NT2/D1 (cell line): ENCODE measurements at regions not wholly inside any gene's neighbourhood (a gene's known extent, or its start where the extent isn't known, plus 50 kb on each side); places are given as distances from the start of the nearest gene placed in this dataset.
"Not testable (repeated sequence)": the region's sequence is repeated elsewhere in the genome, so short reads cannot be mapped to it uniquely, and the experiment has no call there.

Experiments
- DNase-seq: peaks from one replicate; pipeline ENCODE4 v3.0.0-alpha.2; 2011; ENCODE audit warnings: low read depth, low spot score
- H3K27me3 ChIP-seq: 2 replicates; pipeline ENCODE4 v1.6.0; 2011; ENCODE audit warnings: mild to moderate bottlenecking; ENCODE audit not compliant: insufficient read length, insufficient read depth
- H3K36me3 ChIP-seq: 2 replicates; pipeline ENCODE4 v1.6.1; 2011; ENCODE audit warnings: mild to moderate bottlenecking, low read length, mixed read lengths; ENCODE audit not compliant: insufficient read depth, insufficient read length
- H3K4me1 ChIP-seq: 2 replicates; pipeline ENCODE4 v1.5.1; 2011; ENCODE audit not compliant: insufficient read depth, insufficient read length
- H3K4me3 ChIP-seq: 2 replicates; pipeline ENCODE4 v1.5.1; 2011; ENCODE audit warnings: low read depth; ENCODE audit not compliant: insufficient read length
- H3K9ac ChIP-seq: 2 replicates; pipeline ENCODE4 v1.6.0; 2011; ENCODE audit warnings: low read depth; ENCODE audit not compliant: insufficient read length
- H3K9me3 ChIP-seq: 2 replicates; pipeline ENCODE4 v1.5.1; 2011; ENCODE audit warnings: mild to moderate bottlenecking, low read length; ENCODE audit not compliant: insufficient read depth
- SUZ12 ChIP-seq: IDR thresholded peaks from 2 replicates; pipeline ENCODE4 v1.6.1; 2011; ENCODE audit not compliant: insufficient read length, insufficient read depth; ENCODE audit errors: extremely low read depth
- YY1 ChIP-seq: IDR thresholded peaks from 2 replicates; pipeline ENCODE4 v1.6.1; 2011; ENCODE audit not compliant: insufficient read length, insufficient read depth
- ZNF274 ChIP-seq: IDR thresholded peaks from 2 replicates; pipeline ENCODE4 v1.6.1; 2011; ENCODE audit warnings: mild to moderate bottlenecking, low read depth, low read length

DNA sequence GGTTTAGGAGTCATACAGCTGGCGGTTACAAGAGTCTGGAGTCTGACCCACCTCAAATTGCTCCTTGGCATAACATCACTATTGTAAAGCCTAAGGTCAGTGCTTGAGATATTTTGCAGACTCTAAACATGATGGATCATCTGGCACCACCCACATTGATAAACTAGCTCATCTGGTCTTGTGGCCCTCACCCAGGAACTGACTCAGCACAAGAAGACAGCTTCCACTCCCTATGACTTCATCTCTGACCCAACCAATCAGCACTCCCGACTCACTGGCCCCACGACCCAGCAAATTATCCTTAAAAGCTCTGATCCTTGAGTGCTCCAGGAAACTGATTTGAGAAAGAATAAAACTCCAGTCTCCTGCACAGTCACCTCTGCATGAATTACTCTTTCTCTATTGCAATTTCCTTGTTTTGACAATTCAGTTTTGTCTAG is 115.9 kb downstream of the CD24 start:
- Histone ChIP-seq H3K27me3 (no peaks in the 10 kb centered on the region), H3K36me3 (no peaks in the 10 kb centered on the region), H3K4me1 (no peaks in the 10 kb centered on the region), H3K9ac (no peak overlapping the region), H3K4me3 (no peak overlapping the region), H3K9me3 (peaks cover 27% of the 10 kb centered on the region; the same call in 1 of the 2 replicates)
- no peak for DNase-seq
- TF ChIP-seq SUZ12 (no peak), YY1 (no peak), ZNF274 (no peak)

DNA sequence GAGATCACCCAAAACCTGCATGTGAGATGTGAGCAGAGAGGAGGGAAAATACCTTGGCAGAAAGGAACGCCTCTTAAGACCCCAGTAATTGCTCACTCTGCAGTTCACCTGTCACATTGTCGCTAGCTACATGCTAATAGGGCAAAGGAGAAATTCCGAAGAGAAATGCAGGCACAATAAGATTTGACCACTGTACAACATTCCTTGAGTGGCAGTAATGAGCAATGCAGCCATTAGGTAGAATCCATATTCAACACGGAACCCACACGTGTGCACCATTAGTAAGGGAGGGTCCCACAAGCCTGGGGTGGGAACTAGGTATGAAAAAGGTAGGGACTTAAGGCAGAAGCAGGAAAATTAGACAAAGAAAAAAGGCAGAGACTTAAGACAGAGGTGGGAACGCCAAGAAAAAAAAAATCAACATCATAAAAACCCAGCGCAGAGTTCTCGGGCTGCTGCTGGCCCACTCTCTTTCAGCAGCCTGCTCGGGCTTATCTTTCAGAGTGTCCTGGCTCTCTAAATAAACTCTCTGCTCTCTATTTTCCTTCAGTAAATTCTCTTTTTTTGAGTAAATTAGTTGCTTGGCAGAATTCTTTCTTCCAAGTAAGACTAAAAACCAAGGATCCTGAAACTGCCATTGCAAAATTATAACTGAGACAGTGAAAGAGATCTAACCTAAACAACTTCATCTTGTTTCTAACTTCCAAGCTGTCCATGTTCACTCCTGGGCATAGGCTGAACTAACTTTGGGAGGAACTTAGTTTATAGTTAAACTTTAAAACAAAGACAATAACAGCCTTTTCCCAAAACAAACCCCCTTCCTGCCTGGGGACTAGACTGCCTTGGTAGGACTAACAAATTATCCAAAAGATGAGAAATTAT is 116.5 kb downstream of the CD24 start:
- Histone ChIP-seq H3K9ac (no peak overlapping the region), H3K9me3 (peaks cover 22% of the 10 kb centered on the region; the same call in 1 of the 2 replicates), H3K4me1 (no peaks in the 10 kb centered on the region), H3K27me3 (no peaks in the 10 kb centered on the region), H3K36me3 (no peaks in the 10 kb centered on the region), H3K4me3 (no peak overlapping the region)
- DNase-seq = no peak
- TF ChIP-seq SUZ12 (no peak), ZNF274 (no peak), YY1 (no peak)

DNA sequence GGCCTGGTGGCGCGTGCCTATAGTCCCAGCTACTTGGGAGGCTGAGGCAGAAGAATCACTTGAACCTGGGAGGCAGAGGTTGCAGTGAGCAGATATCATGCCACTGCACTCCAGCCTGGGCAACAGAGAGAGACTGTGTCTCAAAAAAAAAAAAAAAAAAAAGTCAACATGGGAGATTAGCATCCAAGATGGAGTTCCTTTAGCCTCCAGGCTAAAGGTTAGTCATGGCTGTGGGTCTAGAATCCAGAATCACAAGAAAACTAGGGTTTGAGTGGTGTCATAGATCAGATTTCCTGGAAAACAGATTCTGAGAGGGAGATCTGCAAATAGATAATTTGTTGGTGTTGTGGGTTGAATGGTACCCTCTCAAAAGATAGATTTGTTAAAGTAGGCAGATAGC is 117.2 kb downstream of the CD24 start:
- peaks cover 19% of the 10 kb centered on the region; the same call in 1 of the 2 replicates for H3K9me3 ChIP-seq
- not testable (repeated sequence) for H3K27me3 ChIP-seq, H3K4me1 ChIP-seq, H3K9ac ChIP-seq, H3K36me3 ChIP-seq, DNase-seq, H3K4me3 ChIP-seq

DNA sequence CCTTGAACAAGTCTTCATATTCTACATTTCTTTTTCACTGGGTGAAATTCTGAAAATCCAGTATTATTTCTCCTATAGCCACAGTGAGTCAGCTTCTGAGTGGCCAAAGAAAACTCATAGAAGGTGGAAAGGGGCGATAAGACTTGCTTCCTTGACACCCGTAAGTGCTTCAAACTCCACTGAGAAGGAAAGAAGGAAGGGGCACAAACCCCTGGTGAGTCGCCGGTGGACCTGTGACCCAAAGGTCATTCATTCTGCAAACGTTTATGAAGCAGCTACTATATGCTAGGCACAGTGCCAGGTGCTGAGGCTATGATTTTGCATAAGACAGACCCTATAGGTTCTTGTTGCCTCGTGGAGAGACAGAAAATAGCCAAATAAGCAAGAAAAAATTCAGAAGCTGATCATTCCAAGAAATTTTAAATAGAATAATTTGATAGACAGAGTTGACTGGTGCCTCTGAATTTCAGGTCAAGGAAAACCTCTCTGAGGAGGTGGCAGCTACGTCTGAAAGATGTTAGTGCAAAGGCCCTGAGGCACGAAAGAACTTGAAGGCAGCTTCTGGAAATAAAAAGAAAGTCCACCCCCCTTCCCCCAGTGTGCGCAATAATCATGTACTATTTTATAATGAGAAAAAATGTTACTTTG is 118.2 kb downstream of the CD24 start:
- no peak overlapping the region for H3K4me3 ChIP-seq
- no peaks in the 10 kb centered on the region for H3K4me1 ChIP-seq
- H3K27me3 ChIP-seq = no peaks in the 10 kb centered on the region
- no peak for DNase-seq
- peaks cover 21% of the 10 kb centered on the region; the same call in 1 of the 2 replicates for H3K9me3 ChIP-seq
- H3K9ac ChIP-seq = no peak overlapping the region
- H3K36me3 ChIP-seq = no peaks in the 10 kb centered on the region
- TF ChIP-seq SUZ12 (no peak), YY1 (no peak), ZNF274 (no peak)

DNA sequence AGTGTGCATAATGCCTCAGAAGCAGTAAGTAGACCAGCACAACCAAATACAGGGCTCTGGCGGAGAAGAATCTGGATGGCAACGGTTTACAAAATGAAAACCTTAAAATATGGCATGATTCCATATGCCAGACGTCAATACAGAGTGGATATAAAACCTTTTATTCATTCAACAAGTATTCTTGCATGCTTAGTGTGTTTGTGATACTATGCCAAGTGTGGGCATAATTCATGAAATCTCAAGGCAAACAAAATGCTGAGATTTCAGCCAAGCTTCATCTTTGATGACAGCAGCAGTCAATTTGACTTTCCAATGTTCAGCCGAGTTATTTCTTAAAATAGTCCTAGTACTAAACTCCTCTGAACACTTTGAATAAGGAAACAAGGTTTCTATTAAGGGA is 119.4 kb downstream of the CD24 start:
- Histone ChIP-seq H3K27me3 (no peaks in the 10 kb centered on the region), H3K4me1 (no peaks in the 10 kb centered on the region), H3K36me3 (no peaks in the 10 kb centered on the region), H3K4me3 (no peak overlapping the region), H3K9me3 (peaks cover 10% of the 10 kb centered on the region; the same call in 1 of the 2 replicates), H3K9ac (no peak overlapping the region)
- TF ChIP-seq ZNF274 = no peak
- TF ChIP-seq YY1 = no peak
- no peak for TF ChIP-seq SUZ12
- DNase-seq = no peak

DNA sequence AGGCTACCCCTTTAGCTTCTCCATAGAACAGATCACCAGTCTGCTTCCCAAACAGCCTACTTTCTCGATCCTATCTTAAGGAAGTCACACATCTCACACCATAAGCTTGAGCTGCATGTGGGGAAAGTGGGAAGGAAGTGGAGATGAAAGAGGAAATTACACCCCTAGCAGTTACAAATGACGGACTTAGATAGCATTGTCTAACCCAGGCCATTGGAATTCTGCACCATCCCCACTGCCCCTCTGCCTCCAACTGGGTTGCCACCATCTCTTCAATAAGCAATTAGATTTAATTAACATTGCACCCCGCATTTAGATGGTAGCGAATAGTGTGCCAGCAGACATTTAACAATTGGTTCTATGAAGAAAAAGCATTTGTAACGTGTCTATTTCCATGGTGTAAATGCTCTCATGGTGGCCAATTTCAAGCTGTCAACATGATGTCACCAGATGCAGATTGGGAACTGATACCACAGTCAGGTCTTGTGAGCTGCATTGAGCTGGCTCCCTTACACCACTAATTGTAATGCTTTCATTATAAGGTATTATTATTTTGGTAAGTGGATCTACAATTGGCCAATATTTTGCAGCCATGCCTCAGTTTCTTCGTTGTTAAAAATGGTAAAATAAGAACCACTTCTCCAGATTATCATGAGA is 124.7 kb downstream of the CD24 start:
- H3K27me3 ChIP-seq = no peaks in the 10 kb centered on the region
- H3K9me3 ChIP-seq = peaks cover 8% of the 10 kb centered on the region; the same call in 1 of the 2 replicates
- H3K4me3 ChIP-seq = no peak overlapping the region
- no peak for DNase-seq
- no peaks in the 10 kb centered on the region for H3K4me1 ChIP-seq
- H3K36me3 ChIP-seq = no peaks in the 10 kb centered on the region
- H3K9ac ChIP-seq = no peak overlapping the region
- no peak for TF ChIP-seq SUZ12
- TF ChIP-seq YY1 = no peak
- no peak for TF ChIP-seq ZNF274

DNA sequence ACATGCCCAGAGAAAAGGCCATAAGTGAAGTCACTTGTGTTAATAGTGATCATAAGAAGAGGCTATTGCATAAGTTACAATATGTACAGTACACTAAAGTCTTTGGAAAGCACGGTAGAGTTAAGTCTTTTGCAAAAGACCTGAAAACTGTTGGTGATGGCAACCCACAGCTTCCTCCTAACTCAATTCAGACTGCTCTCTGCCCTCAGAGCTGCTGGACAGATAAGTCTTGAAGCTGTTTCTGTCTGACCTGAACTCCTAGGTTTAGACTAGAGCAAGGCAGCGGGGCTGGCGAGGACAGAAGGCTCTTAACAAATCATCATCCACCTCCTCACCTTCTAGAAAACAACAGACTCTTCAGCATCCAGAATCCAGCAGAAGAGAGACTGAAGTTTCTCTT is 125.4 kb downstream of the CD24 start:
- Histone ChIP-seq H3K4me3 (no peak overlapping the region), H3K4me1 (no peaks in the 10 kb centered on the region), H3K9me3 (peaks cover 8% of the 10 kb centered on the region; the same call in 1 of the 2 replicates), H3K27me3 (no peaks in the 10 kb centered on the region), H3K36me3 (no peaks in the 10 kb centered on the region), H3K9ac (no peak overlapping the region)
- DNase-seq = no peak
- TF ChIP-seq SUZ12 (no peak), ZNF274 (no peak), YY1 (no peak)
